ENCODE measurements at regions not wholly inside any gene's neighbourhood (a gene's known extent, or its start where the extent isn't known, plus 50 kb on each side); places are given as distances from the start of the nearest gene placed in this dataset.

GRCh38 chr6:163992701-163993100, 578.2 kb downstream of the QKI start:
- no peak for DNase-seq (ENCODE audit: low read depth)

DNA sequence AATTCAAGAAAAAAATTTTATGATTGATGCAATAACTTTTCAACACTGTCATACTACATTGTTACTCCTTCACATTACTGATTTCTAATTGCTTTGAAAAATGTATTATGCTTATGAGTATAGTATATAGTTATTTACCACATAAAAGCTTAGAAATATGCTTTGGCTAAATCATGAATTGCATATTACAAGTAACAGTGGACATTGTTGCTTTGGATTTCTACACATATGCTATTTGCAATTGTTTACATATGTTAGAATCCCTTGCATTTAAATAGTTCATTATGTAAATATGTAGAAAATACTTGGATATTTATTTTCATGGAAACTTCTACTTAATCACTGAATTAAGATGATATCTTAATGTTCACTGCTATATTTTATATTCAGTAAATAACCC, 577.5 kb downstream of the QKI start:
- no peak for DNase-seq (ENCODE audit: low read depth)

- DNase-seq (ENCODE audit: low read depth) = peak; percentile 40
Observed at GRCh38 chr6:163991321-163991720, 576.8 kb downstream of the QKI start.

GRCh38 chr6:163986313-163986712, 571.8 kb downstream of the QKI start:
- DNase-seq (ENCODE audit: low read depth) = peak; percentile 66

- DNase-seq (ENCODE audit: low read depth) = peak; percentile 75
Observed at GRCh38 chr6:163985710-163986109, 571.2 kb downstream of the QKI start.

- no peak for DNase-seq (ENCODE audit: low read depth)
Observed at GRCh38 chr6:163985040-163985439, 570.5 kb downstream of the QKI start.

- DNase-seq (ENCODE audit: low read depth) = peak; percentile 68
Observed at GRCh38 chr6:163984124-163984936, 569.8 kb downstream of the QKI start.

GRCh38 chr6:163983679-163984078, 569.2 kb downstream of the QKI start:
- DNase-seq (ENCODE audit: low read depth) = peak; percentile 50

DNA sequence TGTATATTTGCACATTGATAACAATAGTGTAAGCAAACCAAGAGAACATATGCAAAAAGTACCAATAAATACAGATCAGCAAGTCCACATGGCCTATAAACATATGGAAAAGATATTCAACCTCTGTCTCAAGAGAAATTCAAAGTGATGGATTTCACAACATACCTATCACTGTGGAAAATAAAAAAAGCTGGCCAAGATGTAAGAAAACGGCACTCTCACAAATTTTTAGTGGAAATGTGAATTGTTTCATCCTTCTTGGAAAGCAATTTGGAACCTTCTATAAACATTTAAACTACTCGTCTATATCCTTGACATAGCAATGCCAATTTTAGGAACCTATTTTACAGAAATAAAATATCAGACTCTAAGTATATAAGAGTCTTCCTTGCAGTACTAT, 559.8 kb downstream of the QKI start:
- DNase-seq (ENCODE audit: low read depth) = no peak

DNA sequence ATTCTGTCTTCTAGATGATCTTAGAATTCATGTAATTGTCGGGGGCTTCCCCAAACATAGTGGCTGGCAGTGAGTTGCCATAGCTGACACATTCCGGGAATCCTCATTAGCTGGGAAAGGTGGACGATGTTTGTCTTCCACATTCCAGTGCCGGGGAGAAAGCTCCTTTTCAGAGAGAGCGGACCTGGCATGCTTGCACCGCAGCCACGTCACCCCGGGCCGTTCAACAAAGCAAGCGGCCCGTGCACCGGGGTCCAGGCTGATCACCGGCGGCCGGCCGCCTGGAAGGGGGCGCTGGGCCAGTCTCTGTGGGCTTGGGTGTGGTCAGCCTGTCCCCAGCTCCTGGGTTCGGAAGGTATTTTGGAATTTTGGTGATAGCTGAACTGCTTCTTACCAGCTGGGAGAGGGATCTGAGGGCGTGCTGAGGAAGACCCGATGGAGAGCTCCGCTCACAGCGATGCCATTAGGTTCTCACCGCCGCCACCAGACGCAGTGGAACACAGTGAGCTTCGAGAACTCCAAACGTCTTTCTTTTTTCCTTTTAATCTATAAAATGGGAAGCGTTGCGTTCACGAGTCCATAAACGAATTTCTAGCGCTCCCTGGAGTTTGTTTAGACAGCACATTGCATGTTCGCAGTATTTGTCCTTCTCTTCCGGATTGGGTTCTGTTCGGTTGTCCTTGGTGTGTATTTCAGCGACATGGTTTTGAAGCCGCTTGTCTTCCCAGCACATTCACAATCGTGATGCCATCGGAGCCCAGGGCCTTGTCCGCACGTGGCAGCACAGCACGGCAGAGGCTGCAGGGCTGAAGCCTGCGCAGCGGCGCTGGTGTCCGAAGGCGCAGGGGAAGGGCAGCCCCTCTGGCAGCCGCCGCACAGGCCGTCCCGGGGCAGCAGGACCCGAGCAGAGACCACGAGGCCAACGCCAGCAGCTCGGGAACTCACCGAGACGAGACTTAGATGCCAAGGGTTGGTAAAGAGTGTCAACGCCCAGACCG, 557.6 kb downstream of the QKI start:
- DNase-seq (ENCODE audit: low read depth) = no peak

DNA sequence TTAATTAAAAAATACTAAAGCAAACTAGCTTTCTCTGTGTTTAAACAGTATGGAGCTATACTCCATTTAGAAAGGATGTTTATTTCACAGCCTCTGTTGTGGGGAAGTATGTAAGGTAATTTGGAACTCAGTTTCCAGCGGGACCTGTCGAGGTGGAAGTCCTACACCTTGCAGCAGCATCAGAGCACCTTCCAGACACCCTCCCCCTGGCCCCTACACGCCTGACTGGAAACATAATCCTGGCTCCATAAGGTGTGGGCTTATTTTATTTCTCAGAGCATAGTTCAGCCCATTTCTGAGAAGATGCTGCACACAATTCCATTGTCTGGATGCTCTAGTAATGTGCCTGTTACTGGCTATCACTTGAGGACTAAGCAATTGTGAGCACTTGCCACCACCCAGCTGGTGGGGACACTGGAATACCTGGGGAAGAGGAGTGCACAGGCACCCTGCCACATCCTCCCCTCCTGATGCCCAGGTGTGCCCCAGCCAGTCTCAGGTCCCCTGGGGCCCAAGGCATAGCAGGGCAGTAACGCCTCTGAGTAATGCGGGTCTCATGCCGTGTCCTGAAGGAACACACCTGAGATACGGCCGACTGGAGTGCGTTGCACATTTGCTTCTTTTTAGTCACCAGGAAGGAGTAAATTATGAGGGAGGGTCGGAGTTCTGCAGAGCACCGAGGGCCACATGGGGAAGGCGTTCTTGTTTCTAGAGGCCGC, 556.5 kb downstream of the QKI start:
- no peak for DNase-seq (ENCODE audit: low read depth)

DNA sequence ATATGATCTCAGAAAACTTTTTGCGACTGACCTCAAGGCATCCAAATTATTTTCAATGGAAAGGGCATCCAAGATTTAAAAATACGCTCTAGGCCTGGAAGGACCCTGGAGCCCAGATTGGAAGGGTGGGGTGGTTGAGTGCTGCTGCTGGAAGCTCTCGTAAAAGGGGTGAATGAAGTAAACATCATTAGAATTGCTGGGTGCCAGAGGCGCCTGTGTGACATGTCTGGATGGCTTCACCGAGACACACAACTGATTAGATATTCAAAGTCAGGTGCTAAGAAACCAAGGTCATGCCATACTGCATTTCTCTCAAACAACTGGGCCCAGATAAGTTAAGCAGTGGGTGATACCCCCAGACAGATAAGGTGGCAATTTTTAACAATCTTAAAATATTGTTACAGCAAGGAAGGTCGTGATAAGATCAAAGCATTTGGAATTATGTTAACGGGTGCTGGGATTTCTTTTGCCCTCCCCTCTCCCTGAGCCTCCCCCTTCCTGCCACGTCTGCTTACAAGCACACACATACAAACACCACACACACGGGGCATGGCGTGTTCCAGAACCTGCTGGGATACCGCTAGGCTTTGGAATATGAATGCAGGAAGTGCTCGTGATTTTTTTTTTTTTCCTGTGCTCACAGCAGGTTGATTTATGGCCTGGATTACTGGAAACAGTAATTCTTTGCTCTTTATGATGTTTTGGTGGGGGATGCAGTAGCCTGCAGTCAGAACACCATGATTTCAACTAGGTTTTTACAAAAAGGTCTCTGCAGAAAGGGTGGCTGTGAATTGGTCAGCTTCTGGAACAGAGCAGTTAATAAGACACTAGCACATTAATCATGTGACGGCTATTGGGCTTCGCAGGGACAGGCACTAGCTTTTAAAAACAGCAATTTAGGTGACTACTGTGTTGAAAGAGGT, 551.2 kb downstream of the QKI start:
- no peak for DNase-seq (ENCODE audit: low read depth)

DNA sequence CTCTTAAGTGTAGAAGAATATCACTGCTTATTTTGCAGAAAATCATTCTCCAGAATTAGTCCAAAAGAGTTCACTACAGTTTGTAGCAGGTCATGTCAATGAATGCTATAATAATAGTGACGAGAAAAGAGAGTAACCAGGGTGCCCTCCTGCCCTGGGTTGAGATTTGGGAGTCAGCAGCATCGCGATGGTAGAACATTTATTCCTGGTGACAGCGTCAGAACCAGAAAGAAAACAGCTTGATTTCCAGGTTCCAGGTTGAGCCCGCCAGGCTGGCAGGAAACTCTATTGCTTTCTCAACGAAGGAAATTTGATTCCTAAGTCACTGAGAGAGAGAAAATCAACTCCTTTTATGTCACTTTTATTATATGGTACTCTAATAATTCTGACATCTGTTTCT, 550.3 kb downstream of the QKI start:
- DNase-seq (ENCODE audit: low read depth) = no peak

GRCh38 chr6:163963205-163964120, 548.9 kb downstream of the QKI start:
- no peak for DNase-seq (ENCODE audit: low read depth)

- no peak for DNase-seq (ENCODE audit: low read depth)
Observed at GRCh38 chr6:163962627-163963117, 548.2 kb downstream of the QKI start.

DNA sequence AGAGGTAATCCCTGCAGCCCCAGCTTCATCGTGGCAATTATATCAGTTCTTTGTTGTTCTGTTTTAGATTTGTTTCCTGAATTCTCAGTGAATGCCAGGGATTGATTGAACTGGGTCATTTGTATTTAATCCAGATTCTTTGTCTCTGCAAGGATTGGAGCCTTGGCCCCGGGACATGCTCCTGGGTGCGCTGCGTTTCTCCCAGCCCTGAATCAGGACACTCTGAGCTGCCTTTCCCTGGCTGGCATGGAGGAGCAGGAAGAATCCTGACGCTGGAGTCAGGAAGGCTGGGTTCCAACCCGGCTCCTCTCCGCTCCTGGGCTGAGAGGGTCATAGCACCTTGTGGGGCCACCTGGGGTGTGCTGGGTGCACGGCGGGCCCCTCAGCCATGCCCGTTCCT, 545.6 kb downstream of the QKI start:
- no peak for DNase-seq (ENCODE audit: low read depth)

DNA sequence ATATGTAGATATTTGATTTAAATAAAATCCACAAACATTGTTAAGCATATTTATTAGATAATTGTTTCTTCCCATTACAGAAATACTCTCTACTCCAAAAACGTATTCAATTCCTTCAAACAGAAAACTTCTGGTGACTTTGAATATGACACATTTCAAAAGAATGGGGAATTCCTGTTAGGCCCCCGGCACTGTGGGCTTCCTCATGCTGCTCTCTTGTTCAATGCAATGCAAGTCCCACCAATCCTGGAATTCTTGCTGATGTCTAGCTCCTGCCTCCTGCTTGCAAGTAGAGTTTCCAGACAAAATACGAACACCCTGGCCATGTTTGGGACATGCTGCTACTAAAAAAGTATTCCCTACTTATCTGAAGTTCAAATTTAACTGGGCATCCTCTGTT, 544.1 kb downstream of the QKI start:
- peak; percentile 86 for DNase-seq (ENCODE audit: low read depth)

DNA sequence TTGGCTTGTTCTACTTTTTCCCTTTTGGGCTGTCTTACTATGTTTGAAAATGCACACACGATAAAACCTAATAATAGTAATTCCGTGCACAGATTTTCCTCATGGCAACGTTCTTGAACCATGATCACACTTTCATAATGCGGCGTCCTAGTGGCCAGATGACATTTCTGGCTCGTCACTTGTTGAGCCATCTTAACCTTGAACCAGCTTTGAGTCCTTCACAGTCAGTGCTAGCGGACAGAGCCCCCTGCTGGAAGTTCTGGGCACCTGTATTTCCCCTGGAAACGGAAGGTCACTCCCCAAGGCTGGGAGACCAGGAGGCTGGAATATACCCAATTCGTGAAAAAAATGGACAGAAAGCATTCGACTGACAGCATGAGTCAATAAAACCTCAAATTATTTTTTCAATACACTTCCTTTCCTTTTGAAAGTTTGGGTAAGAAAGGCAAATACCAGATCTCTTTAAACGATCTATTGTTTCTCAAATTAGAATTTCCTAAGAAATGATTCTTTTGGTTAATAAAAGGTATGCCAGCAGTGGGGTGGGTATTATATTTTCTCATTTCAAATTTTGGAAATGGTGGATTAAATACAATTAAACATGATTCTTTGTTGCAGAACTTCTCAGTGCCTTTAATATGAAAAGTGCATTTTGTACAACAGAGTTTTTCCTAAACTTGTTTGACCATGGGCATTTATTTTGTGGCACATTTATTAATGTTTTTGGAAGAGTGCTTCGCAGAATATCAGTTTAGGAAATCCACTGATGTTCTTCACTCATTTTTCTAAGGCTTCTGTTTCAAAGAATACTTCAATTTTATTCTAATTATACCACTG, 542.3 kb downstream of the QKI start:
- peak; percentile 88 for DNase-seq (ENCODE audit: low read depth)

GRCh38 chr6:163955756-163956155, 541.2 kb downstream of the QKI start:
- no peak for DNase-seq (ENCODE audit: low read depth)
